HG03439 (cell line): ENCODE measurements at regions not wholly inside any gene's neighbourhood (a gene's known extent, or its start where the extent isn't known, plus 50 kb on each side); places are given as distances from the start of the nearest gene placed in this dataset.
"Not testable (repeated sequence)": the region's sequence is repeated elsewhere in the genome, so short reads cannot be mapped to it uniquely, and the experiment has no call there.

ENCODE experiments used
- ATAC-seq: cut with Tn5 transposase; IDR thresholded peaks from one replicate; pipeline ENCODE4 v1.9.1; 2021; ENCODE audit warnings: mild to moderate bottlenecking, moderate library complexity; ENCODE audit not compliant: unreplicated experiment

- no peak for ATAC-seq
Measured at GRCh38 chr2:142395291-142395690, 264.5 kb upstream of the LRP1B start.

DNA sequence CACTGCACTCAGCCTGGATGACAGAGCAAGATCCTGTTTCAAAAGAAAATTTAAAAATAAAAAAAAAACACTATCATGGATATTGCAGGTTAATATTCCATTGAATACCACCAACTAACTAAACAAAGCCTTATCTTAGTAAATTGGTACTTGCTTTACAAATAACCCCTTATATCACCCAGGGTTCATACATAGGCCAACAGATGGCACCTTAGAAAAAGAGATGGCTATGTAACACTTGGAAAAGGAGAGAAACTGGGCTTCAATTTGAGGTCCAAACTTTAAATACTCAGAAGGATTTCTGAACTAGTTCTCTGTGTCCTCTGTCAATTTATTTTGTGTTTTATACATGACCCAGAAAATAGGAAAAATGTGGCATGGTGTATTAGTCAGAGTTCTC lies 249.6 kb upstream of the LRP1B start:
- no peak for ATAC-seq

DNA sequence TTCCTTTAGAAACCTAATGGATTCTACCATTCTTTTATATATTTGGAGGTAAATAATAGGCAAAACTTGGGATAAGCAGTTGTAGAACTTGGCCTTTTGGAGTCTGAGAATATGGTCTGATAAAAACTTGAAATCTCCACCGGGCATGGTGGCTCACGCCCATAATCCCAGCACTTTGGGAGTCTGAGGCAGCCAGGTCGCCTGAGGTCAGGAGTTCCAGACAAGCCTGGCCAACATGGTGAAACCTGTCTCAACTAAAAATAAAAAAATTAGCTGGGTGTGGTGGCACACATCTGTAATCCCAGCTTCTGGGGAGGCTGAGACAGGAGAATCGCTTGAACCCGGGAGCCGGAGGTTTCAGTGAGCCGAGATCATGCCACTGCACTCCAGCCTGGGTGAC lies 231.3 kb upstream of the LRP1B start:
- ATAC-seq: not testable (repeated sequence)

DNA sequence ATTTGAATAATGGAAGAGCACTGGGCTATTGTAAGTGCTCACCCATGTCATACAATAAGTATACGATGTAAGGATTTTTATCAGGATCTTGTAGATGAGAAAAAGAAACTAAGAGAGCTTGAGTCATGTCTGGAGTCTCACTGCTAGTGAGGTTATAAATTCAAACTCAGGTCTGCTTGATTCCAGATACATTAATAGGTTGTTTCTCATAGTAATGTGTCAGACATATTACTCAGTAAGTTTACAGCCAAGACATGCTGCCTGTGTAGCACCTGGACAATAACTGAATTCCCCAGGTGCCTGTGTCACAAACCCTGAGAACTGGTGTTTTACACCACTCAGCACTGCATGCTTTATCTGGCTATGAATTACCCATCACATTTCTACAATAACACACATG lies 216.9 kb upstream of the LRP1B start:
- no peak for ATAC-seq

- ATAC-seq: no peak
Measured at GRCh38 chr2:142339261-142339660, 208.4 kb upstream of the LRP1B start.

GRCh38 chr2:142332196-142332595 lies 201.4 kb upstream of the LRP1B start:
- no peak for ATAC-seq

GRCh38 chr2:142330458-142330857 lies 199.6 kb upstream of the LRP1B start:
- no peak for ATAC-seq

GRCh38 chr2:142325870-142326269 lies 195.1 kb upstream of the LRP1B start:
- no peak for ATAC-seq

DNA sequence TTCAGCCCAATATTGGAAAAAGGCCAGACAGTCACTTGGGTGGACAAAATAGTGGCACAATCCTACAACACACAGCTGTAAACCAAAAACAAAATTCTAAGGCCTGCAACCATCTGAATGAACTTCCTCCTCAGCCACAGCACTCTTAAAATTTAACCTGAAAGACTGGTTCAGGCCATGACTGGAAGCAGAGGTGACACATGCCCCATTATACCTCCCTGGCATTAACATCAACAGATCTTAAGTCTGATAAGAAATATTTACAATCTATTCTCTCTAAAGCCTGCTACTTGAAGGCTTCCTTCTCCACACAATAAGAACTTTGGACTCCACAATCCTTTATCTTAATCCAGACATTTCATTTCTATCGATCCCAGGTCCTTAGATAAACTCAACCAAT lies 192.4 kb upstream of the LRP1B start:
- ATAC-seq: no peak

- ATAC-seq: no peak
Measured at GRCh38 chr2:142321706-142322280, 191.0 kb upstream of the LRP1B start.

DNA sequence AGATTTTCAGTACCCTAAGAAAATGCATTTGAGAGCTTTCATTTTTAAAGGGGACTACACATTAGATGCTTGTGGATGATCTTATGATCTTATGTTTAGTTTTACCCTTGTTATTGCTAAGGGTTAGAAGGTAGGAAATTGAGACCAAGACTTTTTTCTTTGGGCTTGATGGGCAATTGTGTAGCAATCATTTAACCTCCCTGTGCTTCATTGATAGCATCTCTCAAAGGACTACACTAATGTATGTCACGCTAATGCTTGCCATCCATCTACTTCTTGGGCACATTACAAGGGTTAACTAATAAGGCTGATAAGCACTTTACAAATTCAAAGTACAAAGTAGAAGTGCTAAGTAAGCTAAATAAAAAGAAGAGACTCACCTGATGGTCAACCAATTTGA lies 189.3 kb upstream of the LRP1B start:
- no peak for ATAC-seq

DNA sequence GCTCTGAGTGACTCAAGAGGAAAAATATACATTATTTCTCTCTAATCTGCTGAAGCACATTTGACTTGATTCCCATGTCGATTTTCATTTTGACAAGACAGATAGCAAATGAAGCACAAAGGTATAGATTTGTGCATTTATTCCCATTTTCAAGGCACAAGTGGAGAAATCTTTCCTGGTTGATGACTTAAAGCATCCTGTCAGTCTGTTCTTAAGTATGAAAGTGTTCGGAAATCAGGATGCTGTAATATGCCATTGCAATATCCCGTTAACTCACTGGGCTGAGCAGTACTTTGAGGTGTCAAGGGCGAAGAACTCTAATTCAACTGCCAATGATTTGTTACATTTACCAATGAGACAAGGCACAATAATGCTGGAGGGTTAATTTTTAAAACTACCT lies 185.2 kb upstream of the LRP1B start:
- no peak for ATAC-seq

GRCh38 chr2:142315346-142315745 lies 184.5 kb upstream of the LRP1B start:
- ATAC-seq: no peak

DNA sequence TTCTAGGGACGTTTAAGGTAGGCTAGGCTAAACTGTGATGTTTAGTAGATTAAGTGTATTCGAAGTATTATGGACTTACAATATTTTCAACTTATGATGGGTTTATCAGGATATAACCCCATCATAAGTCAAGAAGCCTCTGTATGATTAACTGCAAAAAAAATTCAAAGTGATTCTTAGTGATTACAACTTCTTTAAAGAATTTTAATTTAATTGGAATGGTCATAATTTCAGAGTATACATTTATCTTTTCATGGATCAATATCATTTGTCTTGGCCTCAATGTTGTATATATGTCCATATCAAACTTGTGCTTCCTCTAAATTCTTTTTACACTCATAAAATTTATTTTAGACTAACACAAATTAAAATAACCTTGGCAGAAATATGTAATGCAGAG lies 183.3 kb upstream of the LRP1B start:
- ATAC-seq: no peak

DNA sequence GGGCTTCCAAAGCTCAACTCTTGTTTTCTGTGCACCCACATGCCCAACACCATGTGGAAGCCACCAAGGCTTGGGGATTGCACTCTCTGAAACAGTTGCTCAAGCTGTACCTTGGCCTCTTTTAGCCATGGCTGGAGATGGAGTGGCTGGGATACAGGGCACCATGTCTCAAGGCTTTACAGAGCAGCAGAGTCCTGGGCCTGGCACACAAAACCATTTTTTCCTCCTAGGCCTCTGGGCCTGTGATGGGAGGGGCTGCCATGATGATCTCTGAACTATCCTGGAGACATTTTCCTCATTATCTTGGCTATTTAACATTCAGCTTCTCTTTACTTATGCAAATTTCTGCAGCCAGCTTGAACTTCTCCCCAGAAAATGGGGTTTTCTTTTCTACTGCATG lies 179.7 kb upstream of the LRP1B start:
- no peak for ATAC-seq

GRCh38 chr2:142308744-142309143 lies 177.9 kb upstream of the LRP1B start:
- ATAC-seq: no peak

- no peak for ATAC-seq
Measured at GRCh38 chr2:142307616-142308115, 176.8 kb upstream of the LRP1B start.

DNA sequence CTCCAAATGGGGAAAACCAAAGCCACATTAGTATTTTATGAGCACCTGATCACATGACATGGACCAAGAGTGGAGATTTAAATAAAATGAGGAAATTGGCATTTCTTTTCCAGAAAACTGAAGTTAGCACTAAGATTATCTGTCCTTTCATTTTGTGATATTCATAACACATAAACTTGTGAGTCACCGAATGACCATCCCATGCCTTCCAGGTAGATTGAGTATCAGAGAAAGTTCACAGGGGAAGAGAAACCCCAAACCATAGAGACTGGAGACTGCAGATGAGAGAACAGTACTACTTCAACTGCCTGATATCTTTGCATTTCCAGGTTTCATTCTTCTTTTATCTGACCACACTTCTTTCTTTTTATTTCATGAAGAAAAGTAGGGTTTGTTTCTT lies 176.3 kb upstream of the LRP1B start:
- ATAC-seq: no peak

DNA sequence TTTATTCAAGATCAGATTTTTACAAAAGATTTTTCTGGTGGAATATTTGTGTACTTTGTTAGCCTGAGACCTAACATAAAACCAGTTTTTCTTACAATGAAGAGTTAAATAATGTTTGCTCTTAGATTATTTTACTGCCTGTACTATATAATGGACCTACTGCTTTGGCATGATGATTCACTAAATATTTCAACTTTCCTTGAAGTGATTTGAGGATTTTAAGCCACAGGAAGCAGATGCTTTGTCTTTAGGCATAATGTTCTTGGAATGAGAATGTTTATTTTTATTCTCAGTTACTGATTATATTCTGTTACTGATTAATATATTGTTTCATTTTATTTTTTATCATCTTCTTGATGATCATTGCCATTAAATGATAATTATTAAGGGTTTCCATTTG lies 175.3 kb upstream of the LRP1B start:
- ATAC-seq: no peak

DNA sequence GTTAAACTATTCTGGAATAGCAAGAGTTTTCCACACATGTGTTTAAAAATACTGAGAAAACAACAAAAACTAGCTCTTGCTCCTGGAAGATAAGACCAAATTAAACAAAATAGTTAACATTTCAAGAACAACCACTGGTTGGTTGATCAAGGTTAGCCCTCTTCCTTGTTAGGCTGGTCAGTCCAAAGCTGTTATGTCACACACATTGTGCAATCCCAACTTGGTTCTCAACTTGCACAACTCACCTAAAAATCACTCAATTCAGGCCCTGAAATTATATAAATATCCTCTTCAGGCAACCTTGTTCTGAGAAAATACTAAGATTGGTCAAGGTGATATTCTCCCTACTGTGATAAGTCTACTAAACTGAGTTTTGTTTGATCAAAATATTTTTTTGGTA lies 169.7 kb upstream of the LRP1B start:
- no peak for ATAC-seq

DNA sequence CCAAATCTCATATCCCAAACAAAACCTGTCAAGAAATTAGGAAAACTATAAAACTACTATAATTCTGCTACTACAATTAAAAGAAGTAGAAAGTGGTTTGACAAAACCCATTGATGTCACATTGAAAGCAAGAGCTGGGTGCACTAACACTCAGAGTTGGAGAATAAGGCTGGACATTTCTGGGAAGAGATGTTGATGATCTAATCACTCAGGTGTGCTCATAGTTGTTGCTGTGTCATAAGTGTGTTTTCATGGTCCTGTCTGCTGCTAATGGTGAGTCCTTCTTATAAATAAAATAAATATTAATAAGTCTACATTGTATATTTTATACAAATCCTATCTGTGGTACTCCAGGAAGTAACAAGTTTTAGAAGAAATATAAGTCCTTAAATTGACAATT lies 168.2 kb upstream of the LRP1B start:
- no peak for ATAC-seq

DNA sequence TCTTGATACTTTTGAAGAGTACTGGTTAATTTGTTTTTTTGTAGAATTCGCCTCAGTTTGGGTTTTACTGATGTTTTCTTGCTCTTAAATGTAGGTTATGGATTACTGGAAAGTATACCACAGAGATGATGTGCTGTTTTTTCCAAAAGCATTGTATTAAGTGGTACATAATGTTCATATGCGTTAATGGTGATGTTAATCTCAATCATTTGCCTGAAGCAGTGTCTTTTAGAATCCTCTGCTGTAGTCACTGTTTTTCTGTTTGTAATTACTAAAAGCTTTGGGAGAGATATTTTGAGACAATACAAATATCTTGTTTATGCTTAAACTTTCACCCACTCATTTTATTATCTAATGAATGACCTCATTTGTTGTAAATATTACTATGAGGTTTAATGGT lies 163.4 kb upstream of the LRP1B start:
- no peak for ATAC-seq

GRCh38 chr2:142291969-142292368 lies 161.2 kb upstream of the LRP1B start:
- ATAC-seq: no peak
